ENCODE measurements at regions not wholly inside any gene's neighbourhood (a gene's known extent, or its start where the extent isn't known, plus 50 kb on each side); places are given as distances from the start of the nearest gene placed in this dataset.
A peak's percentile ranks its signal among the peaks of the same experiment; 100 is the strongest.

DNA sequence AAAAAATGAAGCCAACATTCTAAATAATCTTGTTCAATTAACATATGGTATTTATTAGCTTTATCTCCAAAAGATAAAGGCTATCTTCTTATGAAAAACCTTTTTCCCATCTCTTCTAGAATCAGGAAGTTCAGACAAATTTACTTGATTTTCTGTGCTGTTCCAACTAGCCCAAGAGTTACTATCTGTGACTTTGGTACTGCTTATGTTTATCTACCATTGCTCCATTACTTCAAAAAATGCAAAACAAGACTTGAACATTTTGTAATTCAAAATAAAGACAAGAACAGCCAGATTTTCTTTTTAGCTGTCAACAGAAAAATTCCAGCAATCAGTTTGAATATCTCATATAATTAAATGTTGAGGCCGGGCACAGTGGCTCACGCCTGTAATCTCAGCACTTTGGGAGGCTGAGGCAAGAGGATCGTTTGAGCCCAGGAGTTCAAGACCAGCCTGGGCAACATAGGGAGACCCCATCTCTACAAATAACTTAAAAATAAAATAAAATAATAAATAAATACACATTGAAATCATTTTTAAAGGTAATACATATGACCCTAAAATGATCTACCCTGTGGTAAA lies 188.5 kb downstream of the LTN1 start:
- H3K27me3 ChIP-seq, result no peaks in the 10 kb centered on the region
- H3K4me3 ChIP-seq, result no peak overlapping the region
- TF ChIP-seq POLR2AphosphoS5 (IDR thresholded peaks at IDR 0.05) (no peak), POLR2A (IDR thresholded peaks at IDR 0.05) (no peak), EP300 (IDR thresholded peaks at IDR 0.05) (no peak)
- TF ChIP-seq, protein P1, sequence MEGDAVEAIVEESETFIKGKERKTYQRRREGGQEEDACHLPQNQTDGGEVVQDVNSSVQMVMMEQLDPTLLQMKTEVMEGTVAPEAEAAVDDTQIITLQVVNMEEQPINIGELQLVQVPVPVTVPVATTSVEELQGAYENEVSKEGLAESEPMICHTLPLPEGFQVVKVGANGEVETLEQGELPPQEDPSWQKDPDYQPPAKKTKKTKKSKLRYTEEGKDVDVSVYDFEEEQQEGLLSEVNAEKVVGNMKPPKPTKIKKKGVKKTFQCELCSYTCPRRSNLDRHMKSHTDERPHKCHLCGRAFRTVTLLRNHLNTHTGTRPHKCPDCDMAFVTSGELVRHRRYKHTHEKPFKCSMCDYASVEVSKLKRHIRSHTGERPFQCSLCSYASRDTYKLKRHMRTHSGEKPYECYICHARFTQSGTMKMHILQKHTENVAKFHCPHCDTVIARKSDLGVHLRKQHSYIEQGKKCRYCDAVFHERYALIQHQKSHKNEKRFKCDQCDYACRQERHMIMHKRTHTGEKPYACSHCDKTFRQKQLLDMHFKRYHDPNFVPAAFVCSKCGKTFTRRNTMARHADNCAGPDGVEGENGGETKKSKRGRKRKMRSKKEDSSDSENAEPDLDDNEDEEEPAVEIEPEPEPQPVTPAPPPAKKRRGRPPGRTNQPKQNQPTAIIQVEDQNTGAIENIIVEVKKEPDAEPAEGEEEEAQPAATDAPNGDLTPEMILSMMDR (IDR thresholded peaks at IDR 0.05), result no peak
- no peaks in the 10 kb centered on the region for H3K36me3 ChIP-seq
- no peaks in the 10 kb centered on the region for H3K4me1 ChIP-seq
- peak overlapping the region; percentile 60 for H3K27ac ChIP-seq
- DNase-seq (ENCODE audit: low spot score in 2 of 2), result no peak
- WGBS, result 89% methylated on average over 3 of the region's 3 CpGs
- H3K9me3 ChIP-seq, result no peaks in the 10 kb centered on the region

DNA sequence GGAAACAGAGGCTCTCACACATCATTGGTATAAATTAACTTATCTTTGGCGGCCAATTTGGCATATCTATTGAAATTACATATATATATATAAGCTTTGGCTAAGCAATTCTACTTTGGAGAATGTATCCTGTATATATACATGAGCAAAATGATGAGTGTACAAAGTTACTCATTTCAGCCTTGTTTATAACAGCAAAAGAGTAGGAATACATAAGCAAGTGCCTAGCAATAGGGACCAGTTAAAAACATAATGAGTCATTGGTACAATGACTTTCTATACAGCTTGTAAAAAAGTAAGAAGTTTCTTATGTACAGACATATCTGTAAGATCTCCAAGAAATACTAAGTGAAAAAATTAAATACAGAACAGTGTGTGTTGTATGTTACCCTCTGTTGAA lies 190.8 kb downstream of the LTN1 start:
- Histone ChIP-seq H3K4me1 (no peaks in the 10 kb centered on the region), H3K36me3 (no peaks in the 10 kb centered on the region), H3K4me3 (no peak overlapping the region), H3K27ac (no peak overlapping the region), H3K27me3 (no peaks in the 10 kb centered on the region), H3K9me3 (no peaks in the 10 kb centered on the region)
- 98% methylated on average over 1 of the region's 1 CpG for WGBS
- DNase-seq (ENCODE audit: low spot score in 2 of 2), result no peak
- TF ChIP-seq POLR2AphosphoS5 (IDR thresholded peaks at IDR 0.05) (no peak), EP300 (IDR thresholded peaks at IDR 0.05) (no peak), POLR2A (IDR thresholded peaks at IDR 0.05) (no peak)
- TF ChIP-seq, protein P1 (IDR thresholded peaks at IDR 0.05), result no peak

DNA sequence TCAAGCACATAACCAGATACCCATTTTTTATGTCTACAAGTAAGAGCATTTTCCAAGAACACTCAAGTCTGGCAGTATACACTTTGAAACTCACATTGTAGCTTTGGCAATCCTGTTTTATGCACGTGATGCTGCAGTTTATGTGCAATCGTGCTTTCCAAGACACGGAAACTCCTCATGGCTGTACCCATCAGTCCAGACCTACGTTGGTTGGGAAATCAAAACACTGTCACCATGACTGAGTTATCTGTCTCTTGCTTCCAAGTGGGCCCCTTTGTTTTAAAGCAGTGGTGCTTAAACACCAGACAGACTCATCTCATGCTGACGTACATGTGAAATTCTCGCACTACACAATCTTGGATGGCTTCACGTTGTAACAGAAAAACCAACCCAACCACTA lies 192.8 kb downstream of the LTN1 start:
- WGBS, result 91% methylated on average over 7 of the region's 7 CpGs
- Histone ChIP-seq H3K4me3 (no peak overlapping the region), H3K27ac (no peak overlapping the region), H3K27me3 (no peaks in the 10 kb centered on the region), H3K4me1 (no peaks in the 10 kb centered on the region), H3K36me3 (no peaks in the 10 kb centered on the region), H3K9me3 (no peaks in the 10 kb centered on the region)
- no peak for DNase-seq (ENCODE audit: low spot score in 2 of 2)
- no peak for TF ChIP-seq POLR2AphosphoS5 (IDR thresholded peaks at IDR 0.05)
- TF ChIP-seq POLR2A (IDR thresholded peaks at IDR 0.05), result no peak
- no peak for TF ChIP-seq EP300 (IDR thresholded peaks at IDR 0.05)
- TF ChIP-seq, protein P1 (IDR thresholded peaks at IDR 0.05), result no peak

DNA sequence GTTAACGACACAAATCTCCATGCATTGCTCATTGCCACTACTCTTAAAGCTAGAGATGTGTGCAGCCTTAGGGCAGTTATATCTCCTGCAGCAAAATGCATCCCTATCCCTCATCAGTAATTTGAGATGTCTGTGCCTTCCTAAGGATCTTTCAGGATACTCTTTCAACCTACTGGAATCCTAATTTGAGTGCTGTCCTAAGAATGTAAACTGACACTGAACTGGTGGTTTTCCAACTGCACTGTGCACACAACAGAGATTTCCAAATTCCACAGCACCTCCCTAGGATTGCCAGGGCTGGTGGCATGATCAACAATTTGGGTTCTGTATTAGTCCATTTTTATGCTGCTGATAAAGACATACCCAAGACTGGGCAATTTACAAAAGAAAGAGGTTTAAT lies 193.9 kb downstream of the LTN1 start:
- no peaks in the 10 kb centered on the region for H3K4me1 ChIP-seq
- DNase-seq (ENCODE audit: low spot score in 2 of 2), result no peak
- H3K4me3 ChIP-seq, result no peak overlapping the region
- WGBS, result 57% methylated on average over 1 of the region's 1 CpG
- H3K36me3 ChIP-seq, result no peaks in the 10 kb centered on the region
- TF ChIP-seq POLR2AphosphoS5 (IDR thresholded peaks at IDR 0.05) (no peak), EP300 (IDR thresholded peaks at IDR 0.05) (no peak), POLR2A (IDR thresholded peaks at IDR 0.05) (no peak)
- TF ChIP-seq, protein P1 (IDR thresholded peaks at IDR 0.05), result no peak
- no peaks in the 10 kb centered on the region for H3K27me3 ChIP-seq
- no peak overlapping the region for H3K27ac ChIP-seq
- no peaks in the 10 kb centered on the region for H3K9me3 ChIP-seq

DNA sequence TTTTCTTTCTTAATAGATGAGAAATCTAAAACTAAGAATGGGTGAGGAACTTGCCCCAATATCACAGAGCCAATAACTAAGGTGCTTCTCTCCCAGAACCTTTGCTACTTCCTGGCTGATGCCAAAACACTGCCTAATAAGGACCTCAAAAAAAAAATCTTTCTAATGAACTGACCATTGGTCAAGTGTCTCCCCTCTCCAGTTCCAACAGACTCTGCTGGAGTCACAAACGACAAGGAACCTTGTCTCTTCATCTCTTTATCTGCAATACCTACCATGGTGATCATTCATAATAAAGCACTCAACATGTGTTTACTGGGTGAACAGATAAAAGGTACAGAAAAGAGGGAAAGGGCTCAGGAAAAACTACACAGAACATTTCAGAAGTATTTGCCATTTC lies 197.4 kb downstream of the LTN1 start:
- TF ChIP-seq POLR2A (IDR thresholded peaks at IDR 0.05), result no peak
- TF ChIP-seq POLR2AphosphoS5 (IDR thresholded peaks at IDR 0.05), result no peak
- TF ChIP-seq EP300 (IDR thresholded peaks at IDR 0.05), result no peak
- TF ChIP-seq, protein P1 (IDR thresholded peaks at IDR 0.05), result no peak
- WGBS, result 86% methylated on average over 1 of the region's 1 CpG
- no peaks in the 10 kb centered on the region for H3K36me3 ChIP-seq
- no peak overlapping the region for H3K4me3 ChIP-seq
- no peaks in the 10 kb centered on the region for H3K27me3 ChIP-seq
- H3K27ac ChIP-seq, result no peak overlapping the region
- no peak for DNase-seq (ENCODE audit: low spot score in 2 of 2)
- H3K4me1 ChIP-seq, result no peaks in the 10 kb centered on the region
- H3K9me3 ChIP-seq, result no peaks in the 10 kb centered on the region

Measured in suprapubic skin (tissue), 4 donors.